ENCODE measurements at regions not wholly inside any gene's neighbourhood (a gene's known extent, or its start where the extent isn't known, plus 50 kb on each side); places are given as distances from the start of the nearest gene placed in this dataset.

DNA sequence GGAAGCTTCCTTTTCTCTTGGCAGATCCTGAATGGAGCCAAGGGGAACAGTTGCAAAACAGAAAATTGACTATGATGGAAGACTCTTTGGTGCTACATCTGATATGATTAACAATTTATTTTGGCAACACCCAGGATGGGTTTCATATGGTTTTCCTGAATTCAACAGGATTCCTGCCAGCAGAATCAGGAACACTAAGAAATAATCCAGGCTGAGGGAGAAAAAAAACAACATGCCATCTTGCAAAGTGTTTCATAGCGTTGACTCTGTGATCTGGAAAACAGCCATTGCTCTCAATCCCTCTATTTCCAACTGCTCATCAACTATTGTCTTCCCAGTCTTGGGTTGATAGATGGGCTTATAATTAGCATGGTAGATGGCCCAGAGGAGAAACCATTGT, 303.8 kb upstream of the KLF3 start:
- TF ChIP-seq, protein P1, sequence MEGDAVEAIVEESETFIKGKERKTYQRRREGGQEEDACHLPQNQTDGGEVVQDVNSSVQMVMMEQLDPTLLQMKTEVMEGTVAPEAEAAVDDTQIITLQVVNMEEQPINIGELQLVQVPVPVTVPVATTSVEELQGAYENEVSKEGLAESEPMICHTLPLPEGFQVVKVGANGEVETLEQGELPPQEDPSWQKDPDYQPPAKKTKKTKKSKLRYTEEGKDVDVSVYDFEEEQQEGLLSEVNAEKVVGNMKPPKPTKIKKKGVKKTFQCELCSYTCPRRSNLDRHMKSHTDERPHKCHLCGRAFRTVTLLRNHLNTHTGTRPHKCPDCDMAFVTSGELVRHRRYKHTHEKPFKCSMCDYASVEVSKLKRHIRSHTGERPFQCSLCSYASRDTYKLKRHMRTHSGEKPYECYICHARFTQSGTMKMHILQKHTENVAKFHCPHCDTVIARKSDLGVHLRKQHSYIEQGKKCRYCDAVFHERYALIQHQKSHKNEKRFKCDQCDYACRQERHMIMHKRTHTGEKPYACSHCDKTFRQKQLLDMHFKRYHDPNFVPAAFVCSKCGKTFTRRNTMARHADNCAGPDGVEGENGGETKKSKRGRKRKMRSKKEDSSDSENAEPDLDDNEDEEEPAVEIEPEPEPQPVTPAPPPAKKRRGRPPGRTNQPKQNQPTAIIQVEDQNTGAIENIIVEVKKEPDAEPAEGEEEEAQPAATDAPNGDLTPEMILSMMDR (IDR thresholded peaks at IDR 0.05): no peak
- no peak for TF ChIP-seq POLR2A (IDR thresholded peaks at IDR 0.05)
